Epithelial cell of proximal tubule (primary cell): ENCODE measurements at regions not wholly inside any gene's neighbourhood (a gene's known extent, or its start where the extent isn't known, plus 50 kb on each side); places are given as distances from the start of the nearest gene placed in this dataset.

Experiments used
- DNase-seq: peaks from one replicate; pipeline ENCODE4 v3.0.0-alpha.2; 2011; ENCODE audit warnings: low read depth
- H3K4me3 ChIP-seq: 2 replicates; pipeline ENCODE4 v1.5.1; 2011; ENCODE audit warnings: low read depth, mild to moderate bottlenecking, low read length
- CTCF ChIP-seq: conservative IDR thresholded peaks from 2 replicates; pipeline ENCODE4 v1.5.1; 2012; ENCODE audit warnings: low read depth, mild to moderate bottlenecking, low read length

- TF ChIP-seq CTCF = no peak
- no peak for DNase-seq
- H3K4me3 ChIP-seq = no peak overlapping the region
Observed at GRCh38 chr2:42925742-42926433, 133.5 kb upstream of the HAAO start.

GRCh38 chr2:42924418-42924886 lies 132.1 kb upstream of the HAAO start:
- TF ChIP-seq CTCF = no peak
- H3K4me3 ChIP-seq = peak overlapping the region; percentile 35
- peak; percentile 70 for DNase-seq

- no peak overlapping the region for H3K4me3 ChIP-seq
- peak; percentile 15 for TF ChIP-seq CTCF
- DNase-seq = no peak
Observed at GRCh38 chr2:42923580-42924417, 131.4 kb upstream of the HAAO start.

GRCh38 chr2:42922790-42923579 lies 130.6 kb upstream of the HAAO start:
- DNase-seq = no peak
- no peak for TF ChIP-seq CTCF
- H3K4me3 ChIP-seq = no peak overlapping the region

GRCh38 chr2:42922293-42922692 lies 129.9 kb upstream of the HAAO start:
- no peak for DNase-seq
- TF ChIP-seq CTCF = no peak
- H3K4me3 ChIP-seq = no peak overlapping the region

- TF ChIP-seq CTCF = no peak
- no peak overlapping the region for H3K4me3 ChIP-seq
- no peak for DNase-seq
Observed at GRCh38 chr2:42921721-42922120, 129.3 kb upstream of the HAAO start.
